Tibial nerve (tissue), 4 donors: ENCODE measurements at regions not wholly inside any gene's neighbourhood (a gene's known extent, or its start where the extent isn't known, plus 50 kb on each side); places are given as distances from the start of the nearest gene placed in this dataset.
A peak's percentile ranks its signal among the peaks of the same experiment; 100 is the strongest.

Experiments used
- DNase-seq, 2 donors: peaks; one replicate each; pipeline ENCODE4 v3.0.0-alpha.2; 2019; ENCODE audit warnings: low spot score in 2 of 2
- H3K27ac ChIP-seq, 4 donors: fragments of 200-600 bp; sonication (generic) in 3 of 4; one replicate each; pipeline ENCODE4 v1.5.1; 2017 to 2019; ENCODE audit warnings: mild to moderate bottlenecking in 1 of 4
- H3K27me3 ChIP-seq, 2 donors: fragments of 200-600 bp; sonication (generic) in 1 of 2; one replicate each; pipeline versions ENCODE4 v1.5.1 to v1.6.0; 2017 to 2019
- H3K36me3 ChIP-seq, 3 donors: fragments of 200-600 bp; sonication (generic); one replicate each; pipeline ENCODE4 v1.5.1; 2018 to 2019
- H3K4me1 ChIP-seq, 4 donors: fragments of 200-600 bp; sonication (generic) in 3 of 4; one replicate each; pipeline ENCODE4 v1.5.1; 2017 to 2019
- H3K4me3 ChIP-seq, 4 donors: fragments of 200-600 bp; sonication (generic) in 3 of 4; one replicate each; pipeline ENCODE4 v1.5.1; 2017 to 2019; ENCODE audit warnings: mild to moderate bottlenecking in 1 of 4, moderate library complexity in 1 of 4
- H3K9me3 ChIP-seq, 4 donors: fragments of 200-600 bp; sonication (generic) in 3 of 4; one replicate each; pipeline ENCODE4 v1.5.1; 2017 to 2019
- EP300 ChIP-seq, 2 donors: sonication (generic); formaldehyde crosslinking; IDR thresholded peaks; one replicate each; pipeline ENCODE4 v1.6.1; 2017; ENCODE audit warnings: antibody characterized with exemption in 2 of 2, mild to moderate bottlenecking in 1 of 2
- POLR2A ChIP-seq, 2 donors: fragments of 450-650 bp; IDR thresholded peaks; one replicate each; pipeline ENCODE4 v1.6.1; 2017; ENCODE audit warnings: antibody characterized with exemption in 2 of 2, mild to moderate bottlenecking in 2 of 2, moderate library complexity in 2 of 2
- WGBS, 2 donors: methylation state at CpG; one replicate each; pipeline ENCODE4 v1.1.5; 2018; 5-methylcytosine and 5-hydroxymethylcytosine counted together
- TF ChIP-seq, protein P1 (sequence below), 5 experiments: fragments of 200-600 bp in 3 of 5; fragments of 450-650 bp in 2 of 5; sonication (generic) in 3 of 5; IDR thresholded peaks; one replicate each; pipeline ENCODE4 v1.5.1; 2016 to 2019; ENCODE audit warnings: antibody characterized with exemption in 5 of 5, mild to moderate bottlenecking in 3 of 5, moderate library complexity in 2 of 5

DNA sequence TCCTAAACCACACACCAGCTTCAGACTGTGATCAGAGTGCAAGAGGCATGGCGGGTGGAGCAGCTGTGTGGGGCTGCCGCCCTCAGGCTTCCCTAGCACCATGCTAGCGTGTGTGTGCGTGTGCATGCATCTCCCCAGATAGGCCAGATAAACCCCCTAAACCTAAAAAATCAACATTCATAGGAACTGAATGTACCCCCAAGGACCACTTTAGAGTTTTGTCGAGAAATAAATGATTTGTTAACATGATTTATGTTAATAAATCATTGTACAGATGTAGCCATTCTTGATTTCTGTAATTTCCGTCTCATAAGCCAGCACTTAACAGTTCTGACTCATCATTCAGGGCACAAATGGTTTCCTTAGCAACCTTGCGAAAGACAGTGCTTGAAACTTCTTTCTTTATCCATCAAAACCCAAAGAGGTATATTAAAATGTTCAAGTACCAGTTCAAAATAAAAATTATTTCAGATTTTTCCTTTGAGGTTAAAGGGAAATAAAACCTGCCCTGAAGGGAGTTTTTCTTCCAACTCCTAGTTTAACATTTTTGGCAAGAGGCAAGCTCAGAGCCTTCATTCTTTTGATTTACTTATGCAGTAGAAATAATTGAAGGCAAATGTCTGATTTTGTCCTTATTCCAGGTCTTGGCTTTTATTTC lies 206.2 kb upstream of the RGS6 start:
- Histone ChIP-seq H3K9me3 (no peaks in the 10 kb centered on the region), H3K27ac (peak overlapping the region in 2 of 4 donors; percentile 20 to 36), H3K27me3 (no peaks in the 10 kb centered on the region), H3K36me3 (peaks cover 0 to 79% (median 6%) of the 10 kb centered on the region in 3 donors), H3K4me3 (no peak overlapping the region), H3K4me1 (peaks cover 0 to 17% (median 0%) of the 10 kb centered on the region in 4 donors)
- WGBS, 2 donors = 62 to 67% methylated on average over 7 of the region's 7 CpGs
- TF ChIP-seq, protein P1, sequence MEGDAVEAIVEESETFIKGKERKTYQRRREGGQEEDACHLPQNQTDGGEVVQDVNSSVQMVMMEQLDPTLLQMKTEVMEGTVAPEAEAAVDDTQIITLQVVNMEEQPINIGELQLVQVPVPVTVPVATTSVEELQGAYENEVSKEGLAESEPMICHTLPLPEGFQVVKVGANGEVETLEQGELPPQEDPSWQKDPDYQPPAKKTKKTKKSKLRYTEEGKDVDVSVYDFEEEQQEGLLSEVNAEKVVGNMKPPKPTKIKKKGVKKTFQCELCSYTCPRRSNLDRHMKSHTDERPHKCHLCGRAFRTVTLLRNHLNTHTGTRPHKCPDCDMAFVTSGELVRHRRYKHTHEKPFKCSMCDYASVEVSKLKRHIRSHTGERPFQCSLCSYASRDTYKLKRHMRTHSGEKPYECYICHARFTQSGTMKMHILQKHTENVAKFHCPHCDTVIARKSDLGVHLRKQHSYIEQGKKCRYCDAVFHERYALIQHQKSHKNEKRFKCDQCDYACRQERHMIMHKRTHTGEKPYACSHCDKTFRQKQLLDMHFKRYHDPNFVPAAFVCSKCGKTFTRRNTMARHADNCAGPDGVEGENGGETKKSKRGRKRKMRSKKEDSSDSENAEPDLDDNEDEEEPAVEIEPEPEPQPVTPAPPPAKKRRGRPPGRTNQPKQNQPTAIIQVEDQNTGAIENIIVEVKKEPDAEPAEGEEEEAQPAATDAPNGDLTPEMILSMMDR (IDR thresholded peaks at IDR 0.05) = no peak
- TF ChIP-seq POLR2A (IDR thresholded peaks at IDR 0.05) = no peak
- TF ChIP-seq EP300 (IDR thresholded peaks at IDR 0.05) = no peak
- DNase-seq = no peak

DNA sequence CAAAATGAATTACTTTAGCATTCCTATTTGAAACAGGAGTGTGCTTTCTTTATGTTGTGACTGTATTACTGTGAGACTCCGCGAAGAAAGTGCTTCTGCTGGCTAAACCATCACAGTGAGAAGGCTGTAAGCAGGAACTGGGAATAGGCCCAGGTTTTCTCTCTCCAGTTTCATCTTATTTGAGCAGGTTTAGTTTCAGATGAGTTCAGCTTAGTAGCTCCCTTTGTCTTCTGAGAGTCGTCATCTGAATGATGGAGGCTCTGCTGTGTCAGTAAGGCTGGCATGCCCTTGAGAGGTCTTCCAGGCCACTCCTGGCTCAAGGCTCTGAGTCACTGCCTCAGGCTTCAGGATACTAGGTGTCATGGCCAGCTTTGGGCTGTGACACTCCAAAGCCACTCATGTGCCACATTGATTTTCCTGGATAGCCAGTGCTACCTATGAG lies 205.6 kb upstream of the RGS6 start:
- no peak for DNase-seq
- TF ChIP-seq, protein P1 (IDR thresholded peaks at IDR 0.05) = no peak
- TF ChIP-seq EP300 (IDR thresholded peaks at IDR 0.05) (no peak), POLR2A (IDR thresholded peaks at IDR 0.05) (no peak)
- H3K4me3 ChIP-seq = no peak overlapping the region
- peaks cover 0 to 80% (median 6%) of the 10 kb centered on the region in 3 donors for H3K36me3 ChIP-seq
- H3K9me3 ChIP-seq = no peaks in the 10 kb centered on the region
- 67 to 72% methylated on average over 3 of the region's 3 CpGs for WGBS, 2 donors
- H3K27ac ChIP-seq = peak overlapping the region in 1 of 4 donors; percentile 20
- no peaks in the 10 kb centered on the region for H3K27me3 ChIP-seq
- H3K4me1 ChIP-seq = peaks cover 0 to 17% (median 0%) of the 10 kb centered on the region in 4 donors

DNA sequence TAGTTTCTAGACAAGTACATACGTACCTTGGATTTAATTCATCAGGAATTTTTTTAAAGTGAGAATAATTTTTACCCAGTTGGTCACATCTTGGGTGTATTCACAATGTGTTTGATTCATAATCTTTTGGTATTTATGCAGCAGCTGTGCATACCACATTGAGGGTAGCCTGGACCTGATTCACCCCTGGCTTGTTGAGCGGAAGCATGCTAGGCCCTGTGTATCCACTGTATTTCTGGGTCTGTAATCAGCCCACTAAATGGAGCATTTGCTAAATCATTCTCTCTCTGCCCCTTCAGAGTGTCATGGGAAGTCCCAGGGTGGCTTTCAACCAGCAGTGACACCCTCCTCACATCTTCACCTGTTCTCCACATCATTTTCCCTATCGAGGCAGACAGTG lies 203.8 kb upstream of the RGS6 start:
- no peak overlapping the region for H3K4me3 ChIP-seq
- TF ChIP-seq, protein P1 (IDR thresholded peaks at IDR 0.05) = no peak
- TF ChIP-seq EP300 (IDR thresholded peaks at IDR 0.05) (no peak), POLR2A (IDR thresholded peaks at IDR 0.05) (no peak)

DNA sequence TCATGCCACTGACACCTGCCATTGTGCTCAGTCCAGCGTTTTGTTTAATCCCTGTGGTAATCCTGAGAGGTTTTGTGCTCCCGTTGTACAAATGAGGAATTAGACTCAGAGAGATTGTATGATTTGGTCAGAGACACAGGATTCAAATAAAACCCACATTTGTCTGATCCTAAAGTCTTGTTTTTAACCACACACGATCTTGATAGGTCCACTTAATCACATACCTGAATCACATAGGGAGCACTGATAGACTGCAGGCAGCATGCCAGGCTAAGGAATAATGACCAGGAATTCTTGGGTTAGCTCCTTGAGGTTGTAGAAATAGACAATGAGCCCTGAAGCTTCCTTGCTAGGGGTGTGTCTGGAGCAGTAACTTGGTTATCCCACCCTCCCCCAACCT lies 202.6 kb upstream of the RGS6 start:
- no peaks in the 10 kb centered on the region for H3K27me3 ChIP-seq
- H3K9me3 ChIP-seq = no peaks in the 10 kb centered on the region
- 89 to 91% methylated on average over 3 of the region's 3 CpGs for WGBS, 2 donors
- TF ChIP-seq EP300 (IDR thresholded peaks at IDR 0.05) (no peak), POLR2A (IDR thresholded peaks at IDR 0.05) (no peak)
- TF ChIP-seq, protein P1 (IDR thresholded peaks at IDR 0.05) = no peak
- H3K27ac ChIP-seq = no peak overlapping the region
- no peak overlapping the region for H3K4me3 ChIP-seq
- peaks cover 0 to 17% (median 0%) of the 10 kb centered on the region in 4 donors for H3K4me1 ChIP-seq
- DNase-seq = no peak
- peaks cover 6 to 90% (median 8%) of the 10 kb centered on the region in 3 donors for H3K36me3 ChIP-seq

More for the DNA sequence above, 203.8 kb upstream of the RGS6 start:
- no peak overlapping the region for H3K27ac ChIP-seq
- no peaks in the 10 kb centered on the region for H3K27me3 ChIP-seq
- H3K9me3 ChIP-seq = no peaks in the 10 kb centered on the region
- no peak for DNase-seq
- 89 to 94% methylated on average over 3 of the region's 3 CpGs for WGBS, 2 donors
- H3K4me1 ChIP-seq = peaks cover 0 to 17% (median 0%) of the 10 kb centered on the region in 4 donors
- H3K36me3 ChIP-seq = peaks cover 1 to 89% (median 6%) of the 10 kb centered on the region in 3 donors

DNA sequence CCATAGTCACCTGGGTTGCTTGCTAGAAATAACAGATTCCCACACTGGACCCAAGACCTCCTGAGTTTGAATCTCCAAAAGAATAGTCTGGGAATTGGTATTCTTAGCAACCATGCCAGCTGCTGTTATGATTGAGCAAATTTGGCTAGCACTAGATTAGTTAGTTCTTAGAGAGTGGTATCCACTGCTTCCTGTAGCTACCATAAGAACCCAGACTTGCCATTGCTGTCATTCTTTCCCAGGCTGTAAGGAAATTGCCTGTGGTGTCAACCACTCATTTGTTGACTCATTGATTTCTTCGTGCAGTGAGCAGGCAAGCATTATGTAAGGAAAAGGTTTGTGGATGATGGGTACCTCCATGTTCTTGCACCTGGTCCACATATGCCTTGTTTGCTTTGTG lies 201.8 kb upstream of the RGS6 start:
- 83 to 100% methylated on average over 1 of the region's 1 CpG for WGBS, 2 donors
- H3K9me3 ChIP-seq = no peaks in the 10 kb centered on the region
- H3K27ac ChIP-seq = no peak overlapping the region
- peaks cover 0 to 14% (median 0%) of the 10 kb centered on the region in 4 donors for H3K4me1 ChIP-seq
- no peak for DNase-seq
- H3K36me3 ChIP-seq = peaks cover 6 to 90% (median 8%) of the 10 kb centered on the region in 3 donors
- no peak for TF ChIP-seq POLR2A (IDR thresholded peaks at IDR 0.05)
- TF ChIP-seq EP300 (IDR thresholded peaks at IDR 0.05) = no peak
- TF ChIP-seq, protein P1 (IDR thresholded peaks at IDR 0.05) = no peak
- H3K27me3 ChIP-seq = no peaks in the 10 kb centered on the region
- H3K4me3 ChIP-seq = no peak overlapping the region
